Activated naive CD4-positive, alpha-beta T cell treated with anti-CD3 and anti-CD28 coated beads, Interleukin-2, amount 50 U/mL, for 72 hours (primary cell): ENCODE measurements at regions not wholly inside any gene's neighbourhood (a gene's known extent, or its start where the extent isn't known, plus 50 kb on each side); places are given as distances from the start of the nearest gene placed in this dataset.

Source experiments
- ATAC-seq, 2 donors: fragments of 150-1000 bp; cut with Tn5 transposase; 2 replicates each; pipeline ENCODE4 v1.10.0; 2021; ENCODE audit warnings: mild to moderate bottlenecking in 2 of 2, moderate library complexity in 2 of 2
- DNase-seq, 2 donors: peaks; one replicate each; pipeline ENCODE4 v3.0.0; 2021 to 2022; ENCODE audit warnings: low spot score in 2 of 2
- H3K27ac Mint-ChIP-seq, 2 donors: one replicate each; pipeline ENCODE4 v1.8.0; 2022; ENCODE audit warnings: mild to moderate bottlenecking in 2 of 2, mixed read lengths in 2 of 2
- H3K36me3 Mint-ChIP-seq, 2 donors: one replicate each; pipeline ENCODE4 v1.8.0; 2022; ENCODE audit warnings: mixed read lengths in 2 of 2
- H3K9me3 Mint-ChIP-seq, 2 donors: one replicate each; pipeline ENCODE4 v1.8.0; 2022; ENCODE audit warnings: mixed read lengths in 2 of 2

DNA sequence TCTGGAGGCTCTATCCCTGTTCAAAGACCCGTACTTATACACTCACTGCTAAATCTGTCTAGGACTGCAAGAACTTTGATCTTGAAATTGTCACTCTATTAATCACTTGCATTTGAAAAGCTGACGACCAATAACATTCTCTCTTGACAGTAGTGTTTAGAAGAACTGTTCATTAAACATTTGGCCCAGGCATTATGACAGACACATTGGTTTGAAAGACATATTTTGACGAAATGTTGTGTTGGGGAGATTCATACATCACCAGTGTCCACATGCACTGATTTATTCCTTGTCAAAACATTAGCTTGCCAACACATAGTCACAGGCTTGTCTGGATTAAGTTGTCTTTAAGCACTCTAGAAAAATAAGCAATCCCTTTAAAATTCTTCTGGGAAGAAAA is 951.3 kb downstream of the ADGRL2 start:
- H3K9me3 Mint-ChIP-seq, result no peaks in the 10 kb centered on the region
- ATAC-seq, result no peak
- no peaks in the 10 kb centered on the region for H3K36me3 Mint-ChIP-seq
- H3K27ac Mint-ChIP-seq, result no peak overlapping the region
- DNase-seq, result no peak

GRCh38 chr1:82733645-82734044 is 932.9 kb downstream of the ADGRL2 start:
- ATAC-seq (no peak), DNase-seq (no peak)
- Mint-ChIP-seq H3K27ac (no peak overlapping the region), H3K9me3 (peaks cover 14 to 16% of the 10 kb centered on the region in 2 donors), H3K36me3 (peaks cover 0 to 5% of the 10 kb centered on the region in 2 donors)

GRCh38 chr1:82731216-82731615 is 930.5 kb downstream of the ADGRL2 start:
- H3K9me3 Mint-ChIP-seq, result peaks cover 14 to 16% of the 10 kb centered on the region in 2 donors
- ATAC-seq (no peak), DNase-seq (no peak)
- H3K36me3 Mint-ChIP-seq, result peaks cover 0 to 5% of the 10 kb centered on the region in 2 donors
- no peak overlapping the region for H3K27ac Mint-ChIP-seq

GRCh38 chr1:82728206-82728605 is 927.5 kb downstream of the ADGRL2 start:
- DNase-seq (no peak), ATAC-seq (no peak)
- Mint-ChIP-seq H3K27ac (no peak overlapping the region), H3K9me3 (peaks cover 14 to 16% of the 10 kb centered on the region in 2 donors), H3K36me3 (peaks cover 0 to 5% of the 10 kb centered on the region in 2 donors)

- no peaks in the 10 kb centered on the region for H3K9me3 Mint-ChIP-seq
- no peak for ATAC-seq
These were observed 923.5 kb downstream of the ADGRL2 start for GRCh38 chr1:82724246-82724645.

DNA sequence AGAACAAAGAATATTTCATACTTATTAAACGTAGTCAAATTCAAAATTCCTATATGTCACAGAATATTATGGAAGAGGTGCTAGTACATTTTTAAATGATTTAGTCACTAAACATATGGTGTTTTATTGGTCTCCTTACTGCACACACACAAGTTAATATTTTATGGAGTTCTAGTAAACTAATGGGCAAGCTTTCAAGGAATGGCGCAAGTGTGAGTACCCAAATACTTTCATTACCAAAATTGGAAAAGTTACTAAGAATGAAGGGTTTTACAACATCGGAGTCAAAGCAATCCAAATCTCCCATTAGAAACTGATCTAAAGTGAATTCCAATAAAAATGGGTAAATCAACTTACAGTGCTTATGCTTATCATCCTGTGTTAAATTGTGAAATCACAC is 921.9 kb downstream of the ADGRL2 start:
- ATAC-seq, result no peak

More at GRCh38 chr1:82724246-82724645, 923.5 kb downstream of the ADGRL2 start:
- Mint-ChIP-seq H3K27ac (no peak overlapping the region), H3K36me3 (no peaks in the 10 kb centered on the region)
- no peak for DNase-seq

GRCh38 chr1:82721702-82722101 is 921.0 kb downstream of the ADGRL2 start:
- H3K36me3 Mint-ChIP-seq, result no peaks in the 10 kb centered on the region
- no peak for DNase-seq
- H3K27ac Mint-ChIP-seq, result no peak overlapping the region
- ATAC-seq, result no peak
- H3K9me3 Mint-ChIP-seq, result no peaks in the 10 kb centered on the region

More for the DNA sequence above, 921.9 kb downstream of the ADGRL2 start:
- no peak overlapping the region for H3K27ac Mint-ChIP-seq
- DNase-seq, result no peak
- H3K36me3 Mint-ChIP-seq, result no peaks in the 10 kb centered on the region
- H3K9me3 Mint-ChIP-seq, result no peaks in the 10 kb centered on the region

DNA sequence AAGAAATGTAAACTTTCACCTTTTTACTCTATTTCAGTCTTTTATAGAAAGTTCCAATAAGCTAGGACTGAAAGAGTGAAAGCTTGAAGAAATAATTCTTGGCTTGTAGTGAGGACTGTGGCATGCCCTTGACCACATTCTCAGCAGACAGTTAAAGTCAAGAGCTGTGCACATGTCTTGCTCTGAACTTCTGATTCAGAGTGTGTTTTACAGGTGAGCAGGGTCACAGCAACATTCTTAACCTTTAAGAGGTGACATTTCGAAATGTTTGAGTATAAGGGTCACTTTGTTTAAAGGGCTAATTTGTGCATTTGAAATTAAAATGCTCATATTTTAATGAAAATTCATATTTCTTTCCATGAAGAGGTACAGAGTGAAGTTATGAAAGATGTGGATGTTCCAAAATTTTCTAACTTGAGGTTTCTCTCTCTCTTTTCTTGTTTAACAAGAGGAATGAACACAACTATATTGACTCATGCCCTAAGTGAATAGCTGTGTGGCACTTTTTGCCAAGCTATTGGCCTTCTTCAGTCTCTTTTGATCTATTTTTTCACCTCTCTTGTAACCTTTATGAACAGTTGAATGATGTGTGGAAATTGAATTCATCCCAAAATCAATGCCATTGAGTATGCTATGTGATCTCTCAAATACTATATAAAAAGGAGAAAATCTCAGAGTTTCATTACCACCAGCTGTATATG is 918.1 kb downstream of the ADGRL2 start:
- Mint-ChIP-seq H3K27ac (no peak overlapping the region), H3K9me3 (peaks cover 0 to 3% of the 10 kb centered on the region in 2 donors), H3K36me3 (no peaks in the 10 kb centered on the region)
- no peak for ATAC-seq
- DNase-seq, result no peak

- H3K36me3 Mint-ChIP-seq, result no peaks in the 10 kb centered on the region
- DNase-seq (no peak), ATAC-seq (no peak)
- H3K9me3 Mint-ChIP-seq, result peaks cover 0 to under 1% of the 10 kb centered on the region in 2 donors
- no peak overlapping the region for H3K27ac Mint-ChIP-seq
These were observed 909.4 kb downstream of the ADGRL2 start for GRCh38 chr1:82710091-82710490.

DNA sequence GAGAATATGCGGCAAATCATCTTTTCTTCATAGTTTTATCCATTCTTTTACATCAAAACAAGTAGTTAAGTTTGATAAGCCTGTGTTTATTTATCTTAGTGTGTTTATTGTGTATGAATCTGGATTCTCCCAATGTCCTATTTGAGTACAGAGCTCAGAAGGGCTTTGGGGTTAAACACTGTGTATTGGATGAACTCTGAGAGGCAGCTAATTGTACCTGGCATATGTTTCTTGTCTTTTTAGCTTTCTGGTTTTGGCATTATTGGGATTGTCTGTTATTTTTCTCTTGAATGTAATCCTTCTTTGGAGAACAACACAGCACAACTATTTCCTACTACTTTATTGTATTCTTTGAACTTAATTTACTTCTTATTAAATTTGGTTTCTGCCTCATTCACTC is 906.9 kb downstream of the ADGRL2 start:
- ATAC-seq (no peak), DNase-seq (no peak)
- Mint-ChIP-seq H3K27ac (no peak overlapping the region), H3K36me3 (no peaks in the 10 kb centered on the region), H3K9me3 (no peaks in the 10 kb centered on the region)

- ATAC-seq, result no peak
- no peaks in the 10 kb centered on the region for H3K36me3 Mint-ChIP-seq
- H3K27ac Mint-ChIP-seq, result no peak overlapping the region
- H3K9me3 Mint-ChIP-seq, result no peaks in the 10 kb centered on the region
- no peak for DNase-seq
These were observed 906.0 kb downstream of the ADGRL2 start for GRCh38 chr1:82706741-82707140.

DNA sequence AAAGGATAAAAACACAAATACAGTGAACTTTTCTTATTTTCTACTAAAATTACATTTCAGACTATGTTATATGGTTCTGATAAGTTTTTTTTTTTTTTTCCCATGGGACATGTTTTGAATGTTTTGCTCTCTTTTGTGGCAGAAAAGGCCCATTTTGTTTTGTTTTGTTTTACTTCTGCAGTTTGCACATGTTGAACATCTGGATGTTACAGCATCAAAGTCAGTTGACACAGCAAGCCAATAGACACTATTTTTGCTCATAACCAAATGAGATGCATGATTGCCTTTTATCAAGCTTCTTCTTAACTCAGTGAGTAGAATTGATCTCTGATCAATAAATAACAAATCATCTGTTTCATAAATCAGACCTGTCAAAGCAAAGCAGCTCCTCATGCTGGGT is 904.2 kb downstream of the ADGRL2 start:
- Mint-ChIP-seq H3K36me3 (no peaks in the 10 kb centered on the region), H3K9me3 (no peaks in the 10 kb centered on the region), H3K27ac (no peak overlapping the region)
- no peak for DNase-seq
- ATAC-seq, result no peak

DNA sequence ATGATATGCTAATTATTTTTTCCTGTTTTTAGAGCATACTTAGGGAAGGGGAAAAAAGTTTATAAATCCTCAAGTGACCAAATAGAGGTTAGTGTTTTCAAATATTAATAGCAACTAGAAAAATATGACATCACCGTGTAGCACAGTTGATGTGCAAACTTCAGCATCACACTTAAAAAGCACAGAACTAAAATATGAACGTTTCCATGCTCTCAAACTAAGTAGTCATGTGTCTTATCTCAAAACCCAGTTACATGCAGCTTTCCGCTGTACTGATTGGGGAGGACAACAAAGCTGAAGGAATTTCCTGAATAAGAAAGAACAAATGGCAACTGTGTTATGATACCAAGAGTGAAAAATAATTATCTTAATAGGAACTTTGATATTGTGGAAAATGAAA is 903.7 kb downstream of the ADGRL2 start:
- no peak for ATAC-seq
- no peaks in the 10 kb centered on the region for H3K36me3 Mint-ChIP-seq
- DNase-seq, result no peak
- no peak overlapping the region for H3K27ac Mint-ChIP-seq
- H3K9me3 Mint-ChIP-seq, result no peaks in the 10 kb centered on the region

DNA sequence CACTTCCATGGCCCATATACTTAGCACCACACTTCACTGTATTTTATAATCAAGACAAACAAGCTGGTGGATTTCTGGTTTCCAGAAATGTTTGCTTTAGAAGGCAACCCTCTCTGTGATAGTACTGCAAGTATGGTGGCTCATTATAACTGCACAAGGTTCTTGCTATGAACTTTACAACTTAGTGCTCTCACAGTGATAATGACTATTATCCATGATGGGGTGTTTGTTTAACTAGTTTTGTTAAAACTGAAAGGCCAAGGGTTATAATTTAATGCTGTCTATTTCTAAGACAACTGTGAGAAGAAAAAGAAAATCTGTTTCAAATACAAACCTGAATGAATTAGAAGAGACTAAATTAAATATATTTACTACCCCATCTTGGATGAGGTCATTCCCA is 903.2 kb downstream of the ADGRL2 start:
- Mint-ChIP-seq H3K9me3 (no peaks in the 10 kb centered on the region), H3K27ac (no peak overlapping the region), H3K36me3 (no peaks in the 10 kb centered on the region)
- no peak for ATAC-seq
- no peak for DNase-seq

- no peaks in the 10 kb centered on the region for H3K36me3 Mint-ChIP-seq
- no peak for ATAC-seq
- DNase-seq, result no peak
- no peaks in the 10 kb centered on the region for H3K9me3 Mint-ChIP-seq
- H3K27ac Mint-ChIP-seq, result no peak overlapping the region
These were observed 899.7 kb downstream of the ADGRL2 start for GRCh38 chr1:82700476-82700875.

DNA sequence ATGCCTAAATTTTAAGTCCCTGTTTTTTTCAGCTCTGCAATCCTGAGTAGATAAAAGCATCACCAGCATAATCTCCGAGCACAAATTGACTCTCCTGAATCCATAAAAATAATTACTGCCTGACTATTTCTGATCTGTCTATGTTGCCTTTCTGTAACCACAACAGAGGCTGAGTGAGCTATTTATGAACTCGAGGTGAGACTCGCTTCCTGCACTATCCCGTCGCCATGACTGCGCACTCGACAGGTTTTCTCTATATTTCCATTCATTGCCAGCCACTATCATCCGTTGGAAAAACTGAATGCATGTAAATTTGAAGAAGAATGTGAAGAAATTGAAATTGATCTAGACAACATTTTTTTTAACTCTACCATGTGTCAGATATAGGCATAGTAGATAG is 897.2 kb downstream of the ADGRL2 start:
- no peaks in the 10 kb centered on the region for H3K36me3 Mint-ChIP-seq
- no peak for DNase-seq
- H3K27ac Mint-ChIP-seq, result no peak overlapping the region
- ATAC-seq, result no peak
- H3K9me3 Mint-ChIP-seq, result no peaks in the 10 kb centered on the region

GRCh38 chr1:82695443-82695842 is 894.7 kb downstream of the ADGRL2 start:
- DNase-seq, result no peak
- H3K36me3 Mint-ChIP-seq, result no peaks in the 10 kb centered on the region
- no peaks in the 10 kb centered on the region for H3K9me3 Mint-ChIP-seq
- H3K27ac Mint-ChIP-seq, result no peak overlapping the region
- no peak for ATAC-seq

DNA sequence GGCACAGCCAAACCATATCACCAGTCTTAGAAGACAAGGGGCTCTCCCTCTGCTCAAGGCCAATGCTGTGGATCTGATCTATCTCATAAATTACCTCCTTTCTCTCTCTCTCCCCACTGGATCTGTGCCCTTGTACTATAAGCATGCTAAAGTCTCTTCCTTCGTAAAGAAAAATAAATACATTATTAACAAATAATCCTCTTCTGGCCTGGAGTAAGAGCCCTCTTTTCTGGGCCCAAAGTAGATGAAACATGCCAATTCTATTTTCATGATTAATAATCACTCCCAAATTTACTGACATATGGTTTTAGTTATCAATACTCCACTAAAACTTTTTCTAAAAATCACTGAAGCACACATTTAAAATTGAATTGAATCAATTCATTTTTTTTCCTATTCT is 889.7 kb downstream of the ADGRL2 start:
- ATAC-seq, result no peak
- Mint-ChIP-seq H3K36me3 (no peaks in the 10 kb centered on the region), H3K9me3 (peaks cover 14 to 17% of the 10 kb centered on the region in 2 donors), H3K27ac (no peak overlapping the region)
- no peak for DNase-seq
